Rectal smooth muscle tissue (tissue), 1 donor: ENCODE measurements at regions not wholly inside any gene's neighbourhood (a gene's known extent, or its start where the extent isn't known, plus 50 kb on each side); places are given as distances from the start of the nearest gene placed in this dataset.

Experiments
- H3K27ac ChIP-seq: one replicate; pipeline ENCODE4 v1.7.0; 2013; ENCODE audit warnings: low read depth, low read length, inconsistent platforms
- H3K27me3 ChIP-seq: one replicate; pipeline ENCODE4 v1.7.0; 2013; ENCODE audit warnings: low read length; ENCODE audit not compliant: control insufficient read depth, insufficient read depth
- H3K36me3 ChIP-seq: one replicate; pipeline ENCODE4 v1.7.0; 2013; ENCODE audit warnings: low read length; ENCODE audit not compliant: control insufficient read depth, insufficient read depth
- H3K4me1 ChIP-seq: one replicate; pipeline ENCODE4 v1.7.0; 2013; ENCODE audit warnings: low read length; ENCODE audit not compliant: control insufficient read depth, insufficient read depth
- H3K4me3 ChIP-seq: one replicate; pipeline ENCODE4 v1.7.0; 2013; ENCODE audit warnings: low read length
- H3K9ac ChIP-seq: one replicate; pipeline ENCODE4 v1.7.0; 2013; ENCODE audit warnings: low read length

GRCh38 chr4:13056630-13057189 is 427.4 kb downstream of the RAB28 start:
- Histone ChIP-seq H3K36me3 (no peaks in the 10 kb centered on the region), H3K4me1 (no peaks in the 10 kb centered on the region), H3K4me3 (no peak overlapping the region), H3K27me3 (no peaks in the 10 kb centered on the region), H3K27ac (no peak overlapping the region), H3K9ac (no peak overlapping the region)

DNA sequence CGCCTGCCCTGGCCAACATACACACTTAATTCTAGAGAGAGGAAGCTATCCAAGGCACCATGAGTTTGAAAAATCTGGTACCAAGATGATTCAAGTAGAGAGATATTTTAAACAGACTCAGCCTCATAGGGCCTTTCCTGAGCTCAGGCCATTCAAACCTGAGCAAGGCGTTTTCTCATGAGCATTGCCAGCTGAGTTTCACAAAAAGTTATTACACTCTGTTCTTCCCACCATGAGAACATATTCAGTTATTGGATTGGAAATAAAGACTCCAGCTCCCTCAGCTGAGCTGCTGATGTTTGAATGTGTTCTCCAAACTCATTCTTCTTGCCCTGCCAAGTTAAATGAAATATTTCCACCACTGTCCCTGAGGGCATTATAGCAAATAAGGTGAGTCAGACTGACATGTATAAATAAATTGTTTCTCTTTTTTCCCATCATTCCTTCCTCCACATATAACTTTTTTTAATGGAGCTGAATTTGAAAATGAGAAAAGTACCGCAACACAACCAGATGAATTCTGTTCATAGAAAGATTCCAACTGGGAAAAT is 429.6 kb downstream of the RAB28 start:
- Histone ChIP-seq H3K36me3 (no peaks in the 10 kb centered on the region), H3K4me3 (no peak overlapping the region), H3K27me3 (no peaks in the 10 kb centered on the region), H3K27ac (no peak overlapping the region), H3K9ac (no peak overlapping the region), H3K4me1 (no peaks in the 10 kb centered on the region)

- Histone ChIP-seq H3K27me3 (no peaks in the 10 kb centered on the region), H3K4me3 (no peak overlapping the region), H3K9ac (no peak overlapping the region), H3K36me3 (no peaks in the 10 kb centered on the region), H3K4me1 (no peaks in the 10 kb centered on the region), H3K27ac (no peak overlapping the region)
Observed at GRCh38 chr4:13047591-13047990, 436.5 kb downstream of the RAB28 start.

DNA sequence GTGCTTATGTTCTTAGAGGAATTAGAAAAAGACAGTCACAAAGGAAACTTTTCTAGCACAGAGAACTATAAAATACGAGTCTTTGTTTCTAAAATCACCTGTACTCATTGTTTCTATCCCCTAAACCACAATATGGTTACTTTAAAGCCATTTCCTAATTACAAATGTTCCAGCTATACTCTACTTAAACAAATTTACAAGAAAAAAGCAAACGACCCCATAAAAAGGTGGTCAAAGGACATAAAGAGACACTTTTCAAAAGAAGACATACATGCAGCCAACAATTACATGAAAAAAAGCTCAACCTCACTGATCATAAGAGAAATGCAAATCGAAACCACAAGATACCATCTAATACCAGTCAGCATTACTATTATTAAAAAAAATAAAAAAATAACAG is 447.3 kb downstream of the RAB28 start:
- H3K36me3 ChIP-seq: no peaks in the 10 kb centered on the region
- no peaks in the 10 kb centered on the region for H3K4me1 ChIP-seq
- H3K27me3 ChIP-seq: no peaks in the 10 kb centered on the region
- H3K27ac ChIP-seq: no peak overlapping the region
- H3K9ac ChIP-seq: no peak overlapping the region
- H3K4me3 ChIP-seq: no peak overlapping the region

DNA sequence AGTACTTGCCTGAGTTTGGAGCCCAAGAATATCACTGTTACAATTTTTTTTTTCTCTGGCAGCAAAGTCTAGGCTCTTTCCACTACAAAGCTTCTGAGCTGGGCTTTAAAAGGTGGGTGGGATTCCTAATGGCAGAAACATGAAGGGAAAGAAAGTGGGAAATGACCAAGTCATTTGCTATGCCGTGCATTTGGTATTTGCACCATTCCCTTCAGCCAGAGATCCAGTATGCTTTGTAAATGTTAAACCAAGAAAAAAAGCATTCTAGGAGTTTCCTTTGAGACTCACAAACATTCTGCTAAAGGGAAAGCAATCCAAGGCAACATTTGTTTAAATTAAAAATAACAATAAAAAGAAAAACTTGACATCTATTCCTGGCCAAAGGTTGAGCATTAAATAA is 451.2 kb downstream of the RAB28 start:
- Histone ChIP-seq H3K9ac (no peak overlapping the region), H3K36me3 (no peaks in the 10 kb centered on the region), H3K4me1 (no peaks in the 10 kb centered on the region), H3K27me3 (no peaks in the 10 kb centered on the region), H3K27ac (no peak overlapping the region), H3K4me3 (no peak overlapping the region)

DNA sequence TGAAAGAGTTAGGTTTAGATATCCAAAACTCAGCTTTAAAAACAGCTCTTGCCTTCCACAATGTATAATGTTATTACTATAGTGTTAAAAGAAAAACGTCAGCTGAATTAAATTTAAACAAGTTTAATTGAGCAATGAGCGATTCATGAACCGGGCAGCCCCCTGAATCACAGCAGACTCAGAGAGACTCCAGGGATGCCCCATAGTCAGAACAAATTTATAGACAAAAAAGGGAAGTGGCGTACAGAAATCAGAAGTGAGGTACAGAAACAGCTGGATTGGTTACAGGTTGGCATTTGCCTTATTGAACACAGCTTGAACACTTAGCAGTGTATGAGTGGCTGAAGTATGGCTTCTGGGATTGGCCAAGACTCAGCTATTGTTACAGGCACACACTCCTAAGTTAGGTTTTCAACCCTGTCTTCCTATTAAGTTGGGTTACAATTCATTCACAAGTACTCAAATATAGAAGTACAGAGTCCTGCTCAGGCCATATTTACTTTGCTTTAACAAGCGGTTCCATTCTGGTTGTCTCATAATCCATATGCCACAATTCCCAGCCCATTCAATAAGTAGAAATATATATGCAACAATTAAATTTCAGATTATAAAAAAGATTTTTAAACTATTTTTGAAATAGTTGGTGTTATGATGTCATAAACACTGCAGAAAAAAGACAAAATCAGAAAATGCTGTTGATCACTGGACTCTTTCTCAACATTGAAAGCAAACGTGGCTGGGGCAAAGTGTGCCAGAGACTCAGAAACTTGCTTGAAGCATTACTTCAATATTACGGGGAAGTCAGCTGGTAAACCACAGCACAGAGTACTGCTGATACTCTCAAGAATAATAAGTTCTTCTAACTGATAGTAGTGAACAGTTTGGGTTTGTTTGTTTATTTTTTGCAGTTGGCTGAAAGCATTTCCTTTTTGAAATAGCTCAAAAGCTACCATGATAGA is 459.7 kb downstream of the RAB28 start:
- Histone ChIP-seq H3K36me3 (no peaks in the 10 kb centered on the region), H3K9ac (no peak overlapping the region), H3K4me3 (no peak overlapping the region), H3K4me1 (no peaks in the 10 kb centered on the region), H3K27ac (no peak overlapping the region), H3K27me3 (no peaks in the 10 kb centered on the region)

- no peak overlapping the region for H3K9ac ChIP-seq
- H3K27me3 ChIP-seq: no peaks in the 10 kb centered on the region
- peaks cover 3% of the 10 kb centered on the region for H3K4me1 ChIP-seq
- no peak overlapping the region for H3K27ac ChIP-seq
- no peaks in the 10 kb centered on the region for H3K36me3 ChIP-seq
- no peak overlapping the region for H3K4me3 ChIP-seq
Observed at GRCh38 chr4:13007802-13008470, 476.2 kb downstream of the RAB28 start.

DNA sequence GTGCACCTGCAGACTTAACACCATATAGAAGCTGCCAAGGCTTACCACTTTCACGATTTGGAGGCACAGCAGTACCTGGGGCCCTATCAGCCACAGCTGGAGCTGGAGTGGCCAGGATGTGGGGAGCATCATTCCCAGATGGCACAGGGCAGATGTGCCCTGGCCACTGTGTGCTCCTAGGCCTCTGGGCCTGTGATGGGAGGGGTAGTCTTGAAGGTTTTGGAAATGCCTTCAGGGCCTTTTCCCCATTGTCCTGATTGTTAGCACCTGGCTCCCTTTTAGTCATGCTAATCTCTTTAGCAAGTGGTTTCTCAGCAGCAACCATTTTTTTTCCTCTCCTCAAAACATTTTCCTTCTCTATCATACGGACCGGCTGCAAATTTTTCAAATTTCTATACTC is 490.2 kb downstream of the RAB28 start:
- Histone ChIP-seq H3K9ac (no peak overlapping the region), H3K27me3 (no peaks in the 10 kb centered on the region), H3K4me3 (no peak overlapping the region), H3K4me1 (no peaks in the 10 kb centered on the region), H3K27ac (no peak overlapping the region), H3K36me3 (no peaks in the 10 kb centered on the region)

GRCh38 chr4:12987284-12987683 is 496.9 kb downstream of the RAB28 start:
- Histone ChIP-seq H3K9ac (no peak overlapping the region), H3K27ac (no peak overlapping the region), H3K27me3 (no peaks in the 10 kb centered on the region), H3K4me1 (no peaks in the 10 kb centered on the region), H3K4me3 (no peak overlapping the region), H3K36me3 (no peaks in the 10 kb centered on the region)

- Histone ChIP-seq H3K4me1 (peaks cover 10% of the 10 kb centered on the region), H3K27ac (peak overlapping the region; percentile 41), H3K36me3 (no peaks in the 10 kb centered on the region), H3K4me3 (no peak overlapping the region), H3K27me3 (no peaks in the 10 kb centered on the region), H3K9ac (no peak overlapping the region)
Observed at GRCh38 chr4:12979797-12980196, 504.3 kb downstream of the RAB28 start.

DNA sequence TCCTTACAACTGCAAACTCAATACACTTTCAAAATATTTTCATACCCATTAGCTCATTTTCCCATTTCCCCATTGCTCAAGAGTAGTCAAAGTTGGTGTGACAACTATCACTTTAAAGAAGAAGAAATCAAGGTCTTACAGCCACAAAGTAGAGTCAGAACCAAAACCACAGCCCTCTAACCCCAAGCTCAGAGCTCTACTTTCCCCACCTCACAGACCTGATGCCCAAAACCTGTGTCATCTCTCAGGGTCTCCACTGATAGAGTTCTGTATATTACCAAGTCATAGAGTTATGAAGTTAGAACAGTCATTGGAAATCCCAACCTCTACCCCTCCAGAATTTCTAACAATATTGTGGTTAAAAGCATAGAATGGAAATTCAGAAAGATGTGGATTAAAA is 505.8 kb downstream of the RAB28 start:
- H3K4me1 ChIP-seq: peaks cover 10% of the 10 kb centered on the region
- H3K9ac ChIP-seq: no peak overlapping the region
- H3K4me3 ChIP-seq: no peak overlapping the region
- no peaks in the 10 kb centered on the region for H3K36me3 ChIP-seq
- H3K27me3 ChIP-seq: no peaks in the 10 kb centered on the region
- H3K27ac ChIP-seq: no peak overlapping the region

GRCh38 chr4:12975511-12975910 is 508.6 kb downstream of the RAB28 start:
- H3K4me3 ChIP-seq: no peak overlapping the region
- H3K9ac ChIP-seq: no peak overlapping the region
- H3K27ac ChIP-seq: no peak overlapping the region
- H3K4me1 ChIP-seq: peaks cover 10% of the 10 kb centered on the region
- H3K27me3 ChIP-seq: no peaks in the 10 kb centered on the region
- no peaks in the 10 kb centered on the region for H3K36me3 ChIP-seq
